ENCODE measurements at regions not wholly inside any gene's neighbourhood (a gene's known extent, or its start where the extent isn't known, plus 50 kb on each side); places are given as distances from the start of the nearest gene placed in this dataset.

DNA sequence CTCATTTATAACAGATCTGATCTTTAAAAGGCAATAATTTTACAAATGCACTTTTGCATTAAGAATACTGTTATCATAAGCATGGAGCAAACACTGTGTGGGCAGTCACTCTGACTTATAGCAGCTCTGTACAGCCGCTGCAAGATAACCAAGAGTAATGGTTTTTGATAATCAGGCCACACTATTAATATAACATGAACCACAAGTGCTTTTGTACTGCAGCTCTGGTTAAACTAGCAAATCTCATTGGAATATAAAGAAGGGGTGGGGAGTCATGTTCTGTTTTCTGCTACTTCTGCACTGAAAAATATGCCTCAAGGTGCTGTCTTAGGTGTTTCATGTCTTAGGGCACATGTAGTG, 357.4 kb downstream of the LMO4 start:
- no peaks in the 10 kb centered on the region for H3K36me3 ChIP-seq (ENCODE audit: control insufficient read depth, insufficient read depth, low read length)
- DNase-seq (ENCODE audit: low read depth): no peak
- H3K4me3 ChIP-seq (ENCODE audit: low read depth, low read length): no peak overlapping the region
- TF ChIP-seq, protein P1, sequence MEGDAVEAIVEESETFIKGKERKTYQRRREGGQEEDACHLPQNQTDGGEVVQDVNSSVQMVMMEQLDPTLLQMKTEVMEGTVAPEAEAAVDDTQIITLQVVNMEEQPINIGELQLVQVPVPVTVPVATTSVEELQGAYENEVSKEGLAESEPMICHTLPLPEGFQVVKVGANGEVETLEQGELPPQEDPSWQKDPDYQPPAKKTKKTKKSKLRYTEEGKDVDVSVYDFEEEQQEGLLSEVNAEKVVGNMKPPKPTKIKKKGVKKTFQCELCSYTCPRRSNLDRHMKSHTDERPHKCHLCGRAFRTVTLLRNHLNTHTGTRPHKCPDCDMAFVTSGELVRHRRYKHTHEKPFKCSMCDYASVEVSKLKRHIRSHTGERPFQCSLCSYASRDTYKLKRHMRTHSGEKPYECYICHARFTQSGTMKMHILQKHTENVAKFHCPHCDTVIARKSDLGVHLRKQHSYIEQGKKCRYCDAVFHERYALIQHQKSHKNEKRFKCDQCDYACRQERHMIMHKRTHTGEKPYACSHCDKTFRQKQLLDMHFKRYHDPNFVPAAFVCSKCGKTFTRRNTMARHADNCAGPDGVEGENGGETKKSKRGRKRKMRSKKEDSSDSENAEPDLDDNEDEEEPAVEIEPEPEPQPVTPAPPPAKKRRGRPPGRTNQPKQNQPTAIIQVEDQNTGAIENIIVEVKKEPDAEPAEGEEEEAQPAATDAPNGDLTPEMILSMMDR (IDR thresholded peaks at IDR 0.05; ENCODE audit: insufficient read depth, low read length, poor library complexity, severe bottlenecking): no peak
- no peaks in the 10 kb centered on the region for H3K27me3 ChIP-seq (ENCODE audit: control insufficient read depth, insufficient read depth, low read length)

DNA sequence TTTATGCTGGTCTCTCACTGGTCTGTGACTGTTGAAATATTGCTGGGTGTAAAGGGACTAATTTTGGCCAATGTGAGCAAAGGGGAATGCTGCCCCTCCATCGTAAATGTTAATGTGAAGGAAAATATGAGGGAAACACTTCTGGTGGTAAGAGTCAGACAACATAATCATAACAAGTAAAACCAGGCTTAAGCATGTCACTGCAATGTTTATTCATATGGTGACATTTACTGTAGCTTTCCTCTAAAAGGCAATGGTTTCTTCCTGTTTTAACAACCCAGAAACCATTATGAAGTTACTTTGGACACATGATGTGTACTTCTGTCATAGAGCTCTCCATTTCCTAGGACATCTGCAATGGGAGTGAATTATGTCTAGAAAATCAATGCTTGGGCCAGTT, 358.0 kb downstream of the LMO4 start:
- TF ChIP-seq, protein P1 (IDR thresholded peaks at IDR 0.05; ENCODE audit: insufficient read depth, low read length, poor library complexity, severe bottlenecking): no peak
- Histone ChIP-seq H3K36me3 (ENCODE audit: control insufficient read depth, insufficient read depth, low read length) (no peaks in the 10 kb centered on the region), H3K4me3 (ENCODE audit: low read depth, low read length) (no peak overlapping the region), H3K27me3 (ENCODE audit: control insufficient read depth, insufficient read depth, low read length) (no peaks in the 10 kb centered on the region)
- DNase-seq (ENCODE audit: low read depth): no peak

DNA sequence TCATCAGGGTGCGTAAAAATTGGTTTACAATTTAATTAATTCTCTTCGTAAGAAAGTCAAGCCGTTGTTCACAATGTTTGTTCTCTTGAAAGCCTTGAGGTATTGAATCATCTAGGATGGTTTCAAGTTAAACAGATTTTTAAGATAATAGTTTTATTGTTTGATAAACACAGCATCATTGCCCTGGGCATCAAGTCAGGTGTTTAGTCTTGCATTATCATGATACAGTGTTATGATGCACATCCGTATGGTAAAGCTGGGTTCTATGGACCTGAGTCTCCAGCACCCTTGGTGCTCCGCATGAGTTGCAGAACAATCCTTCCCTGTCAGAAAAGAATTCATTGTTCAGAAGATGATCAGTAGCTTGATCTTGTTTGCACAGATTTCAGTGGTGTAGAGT, 359.5 kb downstream of the LMO4 start:
- TF ChIP-seq, protein P1 (IDR thresholded peaks at IDR 0.05; ENCODE audit: insufficient read depth, low read length, poor library complexity, severe bottlenecking): no peak
- DNase-seq (ENCODE audit: low read depth): no peak
- Histone ChIP-seq H3K27me3 (ENCODE audit: control insufficient read depth, insufficient read depth, low read length) (no peaks in the 10 kb centered on the region), H3K36me3 (ENCODE audit: control insufficient read depth, insufficient read depth, low read length) (no peaks in the 10 kb centered on the region), H3K4me3 (ENCODE audit: low read depth, low read length) (no peak overlapping the region)

DNA sequence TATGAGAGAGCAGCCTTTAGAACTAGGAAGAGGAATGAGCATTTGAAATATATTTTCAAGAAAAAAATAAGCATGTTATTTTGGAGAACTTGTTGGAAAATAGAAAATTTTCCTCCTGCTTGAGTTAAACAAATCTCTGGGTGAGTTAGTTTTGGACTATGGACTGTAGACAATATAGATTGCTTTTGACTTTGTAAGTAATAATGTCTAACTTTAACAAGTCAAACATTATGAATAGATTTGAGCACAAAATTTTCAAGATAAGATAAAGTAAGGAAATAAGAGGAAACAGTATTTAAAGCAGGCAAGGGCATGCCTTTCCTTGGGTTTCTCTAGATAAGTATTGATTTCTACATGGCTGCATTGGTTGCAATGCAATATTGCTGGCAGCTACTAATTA, 360.8 kb downstream of the LMO4 start:
- Histone ChIP-seq H3K4me3 (ENCODE audit: low read depth, low read length) (no peak overlapping the region), H3K27me3 (ENCODE audit: control insufficient read depth, insufficient read depth, low read length) (no peaks in the 10 kb centered on the region), H3K36me3 (ENCODE audit: control insufficient read depth, insufficient read depth, low read length) (no peaks in the 10 kb centered on the region)
- TF ChIP-seq, protein P1 (IDR thresholded peaks at IDR 0.05; ENCODE audit: insufficient read depth, low read length, poor library complexity, severe bottlenecking): no peak
- no peak for DNase-seq (ENCODE audit: low read depth)

DNA sequence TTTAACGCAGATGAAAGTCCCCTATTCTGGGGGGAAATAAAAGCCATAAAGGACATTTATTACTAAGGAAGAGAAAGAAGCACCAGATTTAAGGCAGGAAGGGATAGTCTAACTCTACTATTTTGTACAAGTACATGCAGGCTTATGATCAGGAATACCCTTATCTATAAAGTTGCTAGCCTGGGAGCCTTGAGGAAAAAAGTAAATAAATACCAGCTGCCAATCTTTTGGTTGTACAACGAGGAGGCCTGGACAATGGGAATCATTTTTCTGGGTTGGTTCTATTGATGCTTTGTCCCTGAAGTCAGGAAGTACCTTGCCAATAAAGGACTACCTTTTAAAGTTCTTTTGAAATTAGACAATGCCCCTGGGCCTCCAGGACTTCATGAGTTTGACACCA, 367.8 kb downstream of the LMO4 start:
- no peaks in the 10 kb centered on the region for H3K36me3 ChIP-seq (ENCODE audit: control insufficient read depth, insufficient read depth, low read length)
- H3K4me3 ChIP-seq (ENCODE audit: low read depth, low read length): no peak overlapping the region
- DNase-seq (ENCODE audit: low read depth): no peak
- no peaks in the 10 kb centered on the region for H3K27me3 ChIP-seq (ENCODE audit: control insufficient read depth, insufficient read depth, low read length)
- TF ChIP-seq, protein P1 (IDR thresholded peaks at IDR 0.05; ENCODE audit: insufficient read depth, low read length, poor library complexity, severe bottlenecking): no peak

DNA sequence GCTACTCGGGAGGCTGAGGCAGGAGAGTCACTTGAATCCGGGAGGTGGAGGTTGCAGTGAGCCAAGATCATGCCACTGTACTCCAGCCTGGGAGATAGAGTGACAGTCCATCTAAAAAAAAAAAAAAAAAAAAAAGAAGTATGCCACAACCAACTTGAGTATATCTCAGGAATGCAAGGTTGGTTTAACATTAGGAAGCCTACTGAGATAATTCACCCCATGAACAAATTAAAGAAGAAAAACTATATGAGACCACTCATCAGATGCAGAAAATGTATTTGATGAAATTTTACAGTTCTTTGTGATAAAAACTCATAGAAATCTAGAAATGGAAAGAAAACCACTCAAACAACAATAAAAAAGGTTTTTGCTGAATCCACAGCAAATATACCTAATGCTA, 373.8 kb downstream of the LMO4 start:
- TF ChIP-seq, protein P1 (IDR thresholded peaks at IDR 0.05; ENCODE audit: insufficient read depth, low read length, poor library complexity, severe bottlenecking): no peak
- Histone ChIP-seq H3K36me3 (ENCODE audit: control insufficient read depth, insufficient read depth, low read length) (no peaks in the 10 kb centered on the region), H3K27me3 (ENCODE audit: control insufficient read depth, insufficient read depth, low read length) (no peaks in the 10 kb centered on the region), H3K4me3 (ENCODE audit: low read depth, low read length) (no peak overlapping the region)
- DNase-seq (ENCODE audit: low read depth): no peak
